Astrocyte (in vitro differentiated cells and primary cell): ENCODE measurements at regions not wholly inside any gene's neighbourhood (a gene's known extent, or its start where the extent isn't known, plus 50 kb on each side); places are given as distances from the start of the nearest gene placed in this dataset.

ENCODE experiments used
- DNase-seq: peaks from one replicate; pipeline ENCODE4 v3.0.0-alpha.2; 2010; ENCODE audit warnings: low read depth
- FAIRE-seq: peaks from 2 replicates; lab custom pipeline; 2011; peaks lifted over from hg19 to GRCh38; lab: Jason Lieb, UNC
- H2AFZ ChIP-seq: 2 replicates; pipeline ENCODE4 v1.6.0; 2012; ENCODE audit warnings: low read depth, low read length, inconsistent platforms
- H3K27ac ChIP-seq: 2 replicates; pipeline ENCODE4 v1.5.1; 2011; ENCODE audit warnings: low read depth, low read length, inconsistent platforms
- H3K27me3 ChIP-seq: 2 replicates; pipeline ENCODE4 v1.6.0; 2011; ENCODE audit warnings: low read length, inconsistent platforms; ENCODE audit not compliant: insufficient read depth
- H3K36me3 ChIP-seq: 2 replicates; pipeline ENCODE4 v1.5.1; 2011; ENCODE audit warnings: low read length, inconsistent platforms; ENCODE audit not compliant: insufficient read depth
- H3K4me1 ChIP-seq: 2 replicates; pipeline ENCODE4 v1.5.1; 2011; ENCODE audit warnings: low read length, inconsistent platforms; ENCODE audit not compliant: insufficient read depth
- H3K4me2 ChIP-seq: 2 replicates; pipeline ENCODE4 v1.6.0; 2012; ENCODE audit warnings: low read length, inconsistent platforms
- H3K4me3 ChIP-seq: 2 replicates; pipeline ENCODE4 v1.5.1; 2011; ENCODE audit warnings: low read depth, mild to moderate bottlenecking, low read length, inconsistent platforms; ENCODE audit not compliant: insufficient read depth
- H3K79me2 ChIP-seq: 2 replicates; pipeline ENCODE4 v1.6.0; 2012; ENCODE audit warnings: mild to moderate bottlenecking, low read length, inconsistent platforms; ENCODE audit not compliant: insufficient read depth
- H3K9ac ChIP-seq: 2 replicates; pipeline ENCODE4 v1.6.0; 2012; ENCODE audit warnings: mild to moderate bottlenecking, low read length, inconsistent platforms
- H3K9me3 ChIP-seq: 2 replicates; pipeline ENCODE4 v1.5.1; 2012; ENCODE audit warnings: low read depth, mild to moderate bottlenecking, low read length, inconsistent platforms; ENCODE audit not compliant: insufficient read depth
- H4K20me1 ChIP-seq: 2 replicates; pipeline ENCODE4 v1.6.0; 2012; ENCODE audit warnings: low read length, inconsistent platforms; ENCODE audit not compliant: insufficient read depth
- H3K27ac Mint-ChIP-seq: one replicate; pipeline ENCODE4 v1.8.0; 2021; ENCODE audit warnings: mild to moderate bottlenecking, mixed read lengths; ENCODE audit not compliant: unreplicated experiment
- H3K27me3 Mint-ChIP-seq: one replicate; pipeline ENCODE4 v1.8.0; 2021; ENCODE audit warnings: low read depth, mixed read lengths; ENCODE audit not compliant: unreplicated experiment
- H3K36me3 Mint-ChIP-seq: one replicate; pipeline ENCODE4 v1.8.0; 2021; ENCODE audit warnings: low read depth, mixed read lengths; ENCODE audit not compliant: unreplicated experiment
- H3K4me1 Mint-ChIP-seq: one replicate; pipeline ENCODE4 v1.8.0; 2021; ENCODE audit warnings: low read depth, mixed read lengths; ENCODE audit not compliant: unreplicated experiment
- H3K4me3 Mint-ChIP-seq: one replicate; pipeline ENCODE4 v1.8.0; 2021; ENCODE audit warnings: mild to moderate bottlenecking, moderate library complexity, mixed read lengths; ENCODE audit not compliant: unreplicated experiment
- H3K9me3 Mint-ChIP-seq: one replicate; pipeline ENCODE4 v1.8.0; 2021; ENCODE audit warnings: mild to moderate bottlenecking, mixed read lengths; ENCODE audit not compliant: unreplicated experiment
- EZH2 ChIP-seq: IDR thresholded peaks from 2 replicates; pipeline ENCODE4 v1.6.1; 2012; ENCODE audit warnings: mild to moderate bottlenecking, low read length, inconsistent platforms; ENCODE audit not compliant: insufficient read depth
- TF ChIP-seq, protein P1 (sequence below): IDR thresholded peaks from 2 replicates; pipeline ENCODE4 v1.5.1; 2011; ENCODE audit warnings: low read depth, mild to moderate bottlenecking, inconsistent platforms, low read length, moderate library complexity; ENCODE audit not compliant: insufficient read depth

DNA sequence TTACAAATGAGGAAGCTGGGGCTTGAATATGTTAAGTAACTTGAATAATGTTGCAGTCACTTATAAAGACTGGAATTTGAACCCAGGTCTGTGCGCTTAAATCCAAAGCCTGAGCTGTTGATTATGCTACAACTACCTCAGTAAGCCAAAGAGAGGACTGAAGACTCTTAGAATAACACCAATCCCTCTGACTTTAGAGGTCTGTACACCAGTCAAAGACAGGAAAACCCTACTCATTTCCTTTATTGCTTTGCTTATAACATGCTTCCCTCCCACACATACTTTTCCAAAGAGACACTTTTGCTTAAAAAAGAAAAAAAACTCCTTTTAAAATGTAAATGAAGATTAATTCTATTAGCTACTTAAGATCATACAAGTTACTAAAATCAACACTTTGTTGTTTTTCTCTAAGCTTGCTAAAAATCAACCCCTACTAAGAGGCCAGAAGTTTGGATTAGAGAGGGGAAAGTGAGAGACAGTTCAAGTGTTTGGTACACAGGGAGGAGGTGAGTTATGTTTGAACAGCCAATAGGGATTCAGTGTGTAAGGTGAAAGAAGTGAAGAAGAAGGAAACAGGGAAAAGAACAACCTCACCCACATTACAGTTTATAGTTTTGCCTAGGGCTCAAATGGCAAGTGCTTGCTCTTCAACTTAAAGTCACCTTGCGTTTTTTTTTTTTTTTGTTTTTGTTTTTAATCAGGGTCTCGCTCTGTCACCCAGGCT lies 74.8 kb downstream of the MDH2 start:
- H3K36me3 Mint-ChIP-seq, result no peaks in the 10 kb centered on the region
- no peak overlapping the region for H3K27ac ChIP-seq
- H3K4me3 ChIP-seq, result no peak overlapping the region
- no peak for FAIRE-seq
- peaks cover 10% of the 10 kb centered on the region for H3K4me1 Mint-ChIP-seq
- no peak overlapping the region for H3K27ac Mint-ChIP-seq
- H3K4me1 ChIP-seq, result no peaks in the 10 kb centered on the region
- TF ChIP-seq EZH2, result no peak
- TF ChIP-seq, protein P1, sequence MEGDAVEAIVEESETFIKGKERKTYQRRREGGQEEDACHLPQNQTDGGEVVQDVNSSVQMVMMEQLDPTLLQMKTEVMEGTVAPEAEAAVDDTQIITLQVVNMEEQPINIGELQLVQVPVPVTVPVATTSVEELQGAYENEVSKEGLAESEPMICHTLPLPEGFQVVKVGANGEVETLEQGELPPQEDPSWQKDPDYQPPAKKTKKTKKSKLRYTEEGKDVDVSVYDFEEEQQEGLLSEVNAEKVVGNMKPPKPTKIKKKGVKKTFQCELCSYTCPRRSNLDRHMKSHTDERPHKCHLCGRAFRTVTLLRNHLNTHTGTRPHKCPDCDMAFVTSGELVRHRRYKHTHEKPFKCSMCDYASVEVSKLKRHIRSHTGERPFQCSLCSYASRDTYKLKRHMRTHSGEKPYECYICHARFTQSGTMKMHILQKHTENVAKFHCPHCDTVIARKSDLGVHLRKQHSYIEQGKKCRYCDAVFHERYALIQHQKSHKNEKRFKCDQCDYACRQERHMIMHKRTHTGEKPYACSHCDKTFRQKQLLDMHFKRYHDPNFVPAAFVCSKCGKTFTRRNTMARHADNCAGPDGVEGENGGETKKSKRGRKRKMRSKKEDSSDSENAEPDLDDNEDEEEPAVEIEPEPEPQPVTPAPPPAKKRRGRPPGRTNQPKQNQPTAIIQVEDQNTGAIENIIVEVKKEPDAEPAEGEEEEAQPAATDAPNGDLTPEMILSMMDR, result no peak
- H3K4me2 ChIP-seq, result no peak overlapping the region
- H3K9ac ChIP-seq, result no peak overlapping the region
- DNase-seq, result no peak
- H3K36me3 ChIP-seq, result no peaks in the 10 kb centered on the region
- H3K4me3 Mint-ChIP-seq, result no peak overlapping the region
- H3K9me3 ChIP-seq, result no peaks in the 10 kb centered on the region
- no peaks in the 10 kb centered on the region for H3K9me3 Mint-ChIP-seq
- no peaks in the 10 kb centered on the region for H3K79me2 ChIP-seq
- no peaks in the 10 kb centered on the region for H3K27me3 ChIP-seq
- no peaks in the 10 kb centered on the region for H4K20me1 ChIP-seq
- no peaks in the 10 kb centered on the region for H3K27me3 Mint-ChIP-seq
- no peak overlapping the region for H2AFZ ChIP-seq

- no peaks in the 10 kb centered on the region for H4K20me1 ChIP-seq
- TF ChIP-seq, protein P1, result no peak
- no peak for TF ChIP-seq EZH2
- no peak overlapping the region for H3K4me3 ChIP-seq
- H3K9ac ChIP-seq, result no peak overlapping the region
- H2AFZ ChIP-seq, result no peak overlapping the region
- H3K4me1 Mint-ChIP-seq, result peaks cover 6% of the 10 kb centered on the region
- H3K4me1 ChIP-seq, result no peaks in the 10 kb centered on the region
- DNase-seq, result no peak
- no peaks in the 10 kb centered on the region for H3K36me3 ChIP-seq
- H3K27ac Mint-ChIP-seq, result no peak overlapping the region
- H3K79me2 ChIP-seq, result no peaks in the 10 kb centered on the region
- H3K9me3 Mint-ChIP-seq, result no peaks in the 10 kb centered on the region
- H3K27me3 Mint-ChIP-seq, result peaks cover 3% of the 10 kb centered on the region
- no peak overlapping the region for H3K4me2 ChIP-seq
- H3K4me3 Mint-ChIP-seq, result no peak overlapping the region
- no peak overlapping the region for H3K27ac ChIP-seq
- no peak for FAIRE-seq
- no peaks in the 10 kb centered on the region for H3K36me3 Mint-ChIP-seq
- no peaks in the 10 kb centered on the region for H3K27me3 ChIP-seq
- H3K9me3 ChIP-seq, result no peaks in the 10 kb centered on the region
These were observed 75.4 kb downstream of the MDH2 start for GRCh38 chr7:76123316-76123715.

DNA sequence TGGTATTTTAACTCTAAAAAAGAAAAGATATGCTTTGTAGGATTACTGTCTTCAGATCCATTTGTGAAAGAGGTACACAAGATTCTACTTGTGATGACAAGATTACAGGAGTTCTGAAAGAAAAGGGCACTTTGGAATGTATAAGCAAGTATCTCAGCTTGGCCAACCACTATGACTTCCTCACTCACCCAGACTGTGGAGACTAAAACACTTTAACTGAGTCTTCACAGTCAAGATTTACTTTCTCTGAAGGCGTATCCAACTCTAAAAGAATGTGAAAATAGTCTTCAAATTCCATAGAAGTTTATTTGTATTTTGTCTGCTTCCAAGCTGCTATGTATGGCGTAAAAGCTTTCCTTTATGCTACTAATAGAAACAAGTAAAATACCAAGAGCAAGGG lies 76.1 kb upstream of the SRRM3 start:
- DNase-seq (no peak), FAIRE-seq (no peak)
- H3K27me3 Mint-ChIP-seq, result peaks cover 4% of the 10 kb centered on the region
- H3K27me3 ChIP-seq, result no peaks in the 10 kb centered on the region
- H3K36me3 Mint-ChIP-seq, result no peaks in the 10 kb centered on the region
- TF ChIP-seq, protein P1, result no peak
- TF ChIP-seq EZH2, result no peak
- no peak overlapping the region for H3K9ac ChIP-seq
- H3K36me3 ChIP-seq, result no peaks in the 10 kb centered on the region
- no peak overlapping the region for H3K4me3 Mint-ChIP-seq
- H2AFZ ChIP-seq, result no peak overlapping the region
- H3K4me1 ChIP-seq, result no peaks in the 10 kb centered on the region
- no peaks in the 10 kb centered on the region for H4K20me1 ChIP-seq
- no peak overlapping the region for H3K27ac Mint-ChIP-seq
- no peak overlapping the region for H3K4me3 ChIP-seq
- no peaks in the 10 kb centered on the region for H3K9me3 ChIP-seq
- H3K27ac ChIP-seq, result no peak overlapping the region
- H3K79me2 ChIP-seq, result no peaks in the 10 kb centered on the region
- H3K9me3 Mint-ChIP-seq, result no peaks in the 10 kb centered on the region
- peaks cover 6% of the 10 kb centered on the region for H3K4me1 Mint-ChIP-seq
- H3K4me2 ChIP-seq, result no peak overlapping the region
